IPS DF 6.9 (cell line): ENCODE measurements at regions not wholly inside any gene's neighbourhood (a gene's known extent, or its start where the extent isn't known, plus 50 kb on each side); places are given as distances from the start of the nearest gene placed in this dataset.

Experiments used
- DNase-seq: peaks from one replicate; pipeline ENCODE4 v3.0.0-alpha.2; 2013; ENCODE audit warnings: low read depth, low spot score
- H3K27ac ChIP-seq: one replicate; pipeline ENCODE4 v1.5.1; 2013; ENCODE audit warnings: low read length, control low read depth
- H3K27me3 ChIP-seq: 2 replicates; pipeline ENCODE4 v1.6.1; 2013; ENCODE audit warnings: mild to moderate bottlenecking, low read length; ENCODE audit not compliant: control insufficient read depth, insufficient read depth
- H3K36me3 ChIP-seq: 2 replicates; pipeline ENCODE4 v1.6.1; 2013; ENCODE audit warnings: low read length; ENCODE audit not compliant: control insufficient read depth, insufficient read depth
- H3K4me1 ChIP-seq: 2 replicates; pipeline ENCODE4 v1.6.1; 2013; ENCODE audit warnings: low read length; ENCODE audit not compliant: control insufficient read depth, insufficient read depth
- H3K4me3 ChIP-seq: 2 replicates; pipeline ENCODE4 v1.5.1; 2013; ENCODE audit warnings: mild to moderate bottlenecking, low read length
- H3K9me3 ChIP-seq: 2 replicates; pipeline ENCODE4 v1.6.1; 2013; ENCODE audit warnings: low read length, inconsistent platforms; ENCODE audit not compliant: control insufficient read depth, insufficient read depth
- WGBS: extraction: QIAGEN DNeasy Blood & Tissue Kit; methylation state at CpG from one replicate; pipeline ENCODE4 v1.1.7; 2013; ENCODE audit warnings: mixed read lengths, missing lambda C conversion rate; ENCODE audit not compliant: insufficient read length, insufficient coverage; 5-methylcytosine and 5-hydroxymethylcytosine counted together

- Histone ChIP-seq H3K4me3 (no peak overlapping the region), H3K36me3 (no peaks in the 10 kb centered on the region), H3K27me3 (no peaks in the 10 kb centered on the region), H3K27ac (no peak overlapping the region), H3K9me3 (no peaks in the 10 kb centered on the region), H3K4me1 (peaks cover 1% of the 10 kb centered on the region; the same call in 1 of the 2 replicates)
- DNase-seq = no peak
- no CpG with 5 or more reads among the region's 2 CpGs for WGBS
Measured at GRCh38 chr1:228848406-228848805, 113.1 kb downstream of the RHOU start.

- Histone ChIP-seq H3K27ac (no peak overlapping the region), H3K9me3 (no peaks in the 10 kb centered on the region), H3K27me3 (no peaks in the 10 kb centered on the region), H3K4me1 (peaks cover 3% of the 10 kb centered on the region; the same call in 1 of the 2 replicates), H3K36me3 (no peaks in the 10 kb centered on the region; the same call in 1 of the 2 replicates), H3K4me3 (no peak overlapping the region)
- no peak for DNase-seq
- WGBS = no CpG with 5 or more reads among the region's 3 CpGs
Measured at GRCh38 chr1:228849011-228849541, 113.8 kb downstream of the RHOU start.

DNA sequence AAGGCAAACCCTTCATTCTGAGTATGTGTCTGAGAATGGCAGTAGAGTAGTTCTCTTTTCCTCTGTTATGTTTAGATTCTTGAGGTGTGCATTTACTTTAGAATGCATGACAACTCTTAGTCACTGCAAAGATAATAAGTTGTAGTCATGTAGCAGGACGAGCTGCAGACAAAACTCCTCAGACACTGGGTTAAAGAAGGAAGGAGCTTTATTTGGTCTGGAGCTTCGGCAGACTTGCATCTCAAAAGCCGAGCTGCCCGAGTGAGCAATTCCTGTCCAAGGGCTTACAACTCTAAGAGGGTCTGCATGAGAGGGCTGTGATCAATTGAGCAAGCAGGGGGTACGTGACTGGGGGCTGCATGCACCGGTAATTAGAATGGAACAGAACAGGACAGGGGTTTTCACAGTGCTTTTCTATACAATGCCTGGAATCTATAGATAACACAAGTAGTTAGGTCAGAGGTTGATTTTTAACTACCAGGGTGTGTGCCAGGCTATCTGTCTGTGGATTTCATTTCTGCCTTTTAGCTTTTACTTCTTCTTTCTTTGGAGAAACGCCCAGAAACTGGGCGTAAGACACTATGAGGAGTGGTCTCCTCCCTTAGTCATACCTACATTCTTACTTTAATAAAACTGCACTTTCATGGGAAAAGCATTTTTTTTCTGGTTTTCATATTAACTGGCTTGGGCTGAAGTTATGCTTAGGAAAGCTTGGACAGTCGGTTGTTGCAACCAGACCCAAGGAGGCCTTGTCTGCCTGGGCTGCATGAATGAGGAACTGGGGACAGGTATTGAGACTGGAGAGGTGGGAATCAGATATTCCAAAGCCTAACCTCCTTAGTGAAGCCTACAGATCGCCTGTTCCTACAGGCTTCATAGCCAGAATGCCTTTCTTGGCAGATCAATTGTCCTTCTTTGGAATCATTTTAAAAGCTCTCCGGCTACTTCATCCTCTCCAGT lies 115.1 kb downstream of the RHOU start:
- Histone ChIP-seq H3K4me1 (peaks cover 3% of the 10 kb centered on the region; the same call in 1 of the 2 replicates), H3K4me3 (no peak overlapping the region), H3K36me3 (no peaks in the 10 kb centered on the region; the same call in 1 of the 2 replicates), H3K27ac (no peak overlapping the region), H3K9me3 (no peaks in the 10 kb centered on the region), H3K27me3 (no peaks in the 10 kb centered on the region)
- no peak for DNase-seq
- WGBS = no CpG with 5 or more reads among the region's 11 CpGs

DNA sequence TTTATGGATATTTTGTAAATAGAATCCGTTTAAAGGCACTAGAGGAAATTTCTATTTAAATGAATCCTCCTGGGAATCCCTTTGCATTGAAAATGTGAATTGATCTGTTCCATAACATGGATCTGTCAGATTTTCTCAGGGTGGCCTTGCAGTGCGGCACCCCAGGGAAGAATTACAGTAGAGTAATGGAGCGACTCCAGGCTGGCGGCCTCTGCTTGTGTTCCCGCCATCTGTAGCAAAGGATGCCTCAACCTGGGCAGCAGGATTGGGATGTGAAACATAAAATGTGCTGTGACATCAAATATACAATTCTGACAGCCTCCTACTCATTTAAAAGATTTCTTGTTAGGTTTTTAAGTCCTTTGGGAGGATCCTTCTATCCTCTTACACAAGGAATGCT lies 115.9 kb downstream of the RHOU start:
- H3K9me3 ChIP-seq = no peaks in the 10 kb centered on the region
- DNase-seq = no peak
- no peaks in the 10 kb centered on the region for H3K27me3 ChIP-seq
- no peaks in the 10 kb centered on the region; the same call in 1 of the 2 replicates for H3K36me3 ChIP-seq
- WGBS = no CpG with 5 or more reads among the region's 5 CpGs
- H3K27ac ChIP-seq = no peak overlapping the region
- no peak overlapping the region for H3K4me3 ChIP-seq
- peaks cover 3% of the 10 kb centered on the region; the same call in 1 of the 2 replicates for H3K4me1 ChIP-seq

- H3K27me3 ChIP-seq = no peaks in the 10 kb centered on the region
- H3K4me3 ChIP-seq = no peak overlapping the region
- H3K36me3 ChIP-seq = no peaks in the 10 kb centered on the region; the same call in 1 of the 2 replicates
- no peak for DNase-seq
- H3K4me1 ChIP-seq = peaks cover 3% of the 10 kb centered on the region; the same call in 1 of the 2 replicates
- no peak overlapping the region for H3K27ac ChIP-seq
- H3K9me3 ChIP-seq = no peaks in the 10 kb centered on the region
- WGBS = no CpG with 5 or more reads among the region's 6 CpGs
Measured at GRCh38 chr1:228851618-228852017, 116.3 kb downstream of the RHOU start.

DNA sequence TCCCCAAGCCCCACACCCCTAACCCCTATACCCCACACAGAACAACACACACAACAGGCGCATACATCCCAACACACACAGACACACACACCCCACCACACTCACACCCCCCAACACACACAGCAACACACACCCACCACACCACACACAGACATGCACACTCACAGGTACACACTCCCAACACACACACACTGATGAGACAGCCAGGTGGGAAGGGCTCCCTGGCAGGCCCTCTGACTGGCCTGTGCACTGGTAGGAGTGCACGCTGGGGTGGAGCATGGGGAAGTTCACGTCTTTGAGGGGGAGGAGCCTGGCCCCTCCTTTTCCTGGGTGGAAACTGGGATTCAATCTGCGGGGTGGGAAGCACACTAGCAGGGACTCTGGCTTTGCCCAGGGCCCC lies 116.7 kb downstream of the RHOU start:
- Histone ChIP-seq H3K4me3 (no peak overlapping the region), H3K27me3 (no peaks in the 10 kb centered on the region), H3K36me3 (no peaks in the 10 kb centered on the region; the same call in 1 of the 2 replicates), H3K27ac (no peak overlapping the region), H3K4me1 (peaks cover 3% of the 10 kb centered on the region; the same call in 1 of the 2 replicates), H3K9me3 (no peaks in the 10 kb centered on the region)
- no peak for DNase-seq
- no CpG with 5 or more reads among the region's 4 CpGs for WGBS

DNA sequence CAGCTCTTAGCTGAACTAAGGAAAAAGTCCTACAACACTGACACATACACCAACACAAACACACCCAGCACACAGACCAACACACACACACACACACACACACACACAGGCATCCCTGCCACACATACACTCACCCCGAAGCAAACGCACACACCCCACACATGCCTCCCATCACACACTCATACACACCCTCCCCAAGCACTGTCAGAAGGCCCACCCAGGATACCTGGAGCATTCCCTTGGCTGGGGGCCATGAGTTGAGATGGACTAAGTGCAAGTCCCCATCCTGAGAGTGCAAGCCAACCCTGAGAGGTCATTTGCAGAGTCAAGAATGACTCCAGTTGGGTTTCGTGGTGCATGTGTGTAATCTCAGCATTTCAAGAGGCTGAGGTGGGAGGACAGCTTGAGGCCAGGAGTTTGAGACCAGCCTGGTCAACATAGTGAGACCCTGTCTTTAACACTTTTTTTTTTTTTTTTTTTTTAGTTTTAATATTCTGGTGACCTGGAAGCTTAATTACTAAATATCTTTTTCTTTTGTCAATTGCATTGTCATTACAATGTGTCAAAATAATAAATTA lies 117.3 kb downstream of the RHOU start:
- H3K4me1 ChIP-seq = peaks cover 3% of the 10 kb centered on the region; the same call in 1 of the 2 replicates
- no peak overlapping the region for H3K27ac ChIP-seq
- H3K27me3 ChIP-seq = no peaks in the 10 kb centered on the region
- no peaks in the 10 kb centered on the region; the same call in 1 of the 2 replicates for H3K36me3 ChIP-seq
- H3K4me3 ChIP-seq = no peak overlapping the region
- H3K9me3 ChIP-seq = no peaks in the 10 kb centered on the region
- no CpG with 5 or more reads among the region's 3 CpGs for WGBS
- no peak for DNase-seq

DNA sequence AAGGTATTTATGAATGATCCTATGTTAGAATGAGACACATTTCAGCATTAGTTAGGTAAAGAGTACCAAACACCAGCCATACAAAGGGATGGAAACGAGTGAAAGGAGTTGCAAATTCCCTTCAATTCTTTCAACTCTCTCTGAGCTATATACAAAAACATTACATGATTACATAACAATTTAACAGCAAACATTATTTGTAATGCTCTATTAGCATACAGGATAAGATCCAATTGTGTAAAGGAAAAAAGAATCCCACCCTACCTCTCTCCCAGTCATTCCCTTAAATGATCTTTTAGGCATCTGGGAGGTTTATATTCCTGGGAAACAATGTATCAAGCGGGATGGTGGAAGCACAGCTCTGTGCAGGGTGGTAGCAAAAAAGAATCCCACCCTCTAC lies 117.9 kb downstream of the RHOU start:
- Histone ChIP-seq H3K36me3 (no peaks in the 10 kb centered on the region; the same call in 1 of the 2 replicates), H3K4me1 (peaks cover 3% of the 10 kb centered on the region; the same call in 1 of the 2 replicates), H3K27ac (no peak overlapping the region), H3K9me3 (no peaks in the 10 kb centered on the region), H3K27me3 (no peaks in the 10 kb centered on the region), H3K4me3 (no peak overlapping the region)
- WGBS = no CpG with 5 or more reads among the region's 2 CpGs
- no peak for DNase-seq

- H3K4me3 ChIP-seq = no peak overlapping the region
- H3K36me3 ChIP-seq = no peaks in the 10 kb centered on the region; the same call in 1 of the 2 replicates
- no peaks in the 10 kb centered on the region for H3K9me3 ChIP-seq
- DNase-seq = no peak
- no CpG with 5 or more reads among the region's 1 CpG for WGBS
- peaks cover 3% of the 10 kb centered on the region; the same call in 1 of the 2 replicates for H3K4me1 ChIP-seq
- no peaks in the 10 kb centered on the region for H3K27me3 ChIP-seq
- H3K27ac ChIP-seq = no peak overlapping the region
Measured at GRCh38 chr1:228853637-228854036, 118.4 kb downstream of the RHOU start.

DNA sequence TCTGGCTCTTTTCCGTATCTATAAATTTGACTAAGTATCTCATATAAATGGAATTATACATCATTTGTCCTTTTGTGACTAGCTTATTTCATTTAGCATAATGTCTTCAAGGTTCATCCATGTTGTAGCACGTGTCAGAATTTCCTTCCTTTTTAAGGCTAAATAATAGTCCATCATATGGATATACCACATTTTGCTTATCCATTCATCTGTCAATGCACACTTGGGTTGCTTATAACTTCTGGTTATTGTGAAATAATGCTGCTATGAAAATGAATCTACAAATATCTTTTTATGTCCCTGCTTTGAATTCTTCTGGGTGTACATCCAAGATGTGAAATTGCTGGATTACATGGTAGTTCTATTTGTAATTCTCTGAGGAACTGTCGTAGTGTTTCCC lies 119.6 kb downstream of the RHOU start:
- no CpG with 5 or more reads among the region's 3 CpGs for WGBS
- peaks cover 3% of the 10 kb centered on the region; the same call in 1 of the 2 replicates for H3K4me1 ChIP-seq
- DNase-seq = no peak
- H3K36me3 ChIP-seq = no peaks in the 10 kb centered on the region; the same call in 1 of the 2 replicates
- H3K9me3 ChIP-seq = no peaks in the 10 kb centered on the region
- no peak overlapping the region for H3K4me3 ChIP-seq
- no peaks in the 10 kb centered on the region for H3K27me3 ChIP-seq
- H3K27ac ChIP-seq = no peak overlapping the region
